HCT116 (cell line): ENCODE measurements at regions not wholly inside any gene's neighbourhood (a gene's known extent, or its start where the extent isn't known, plus 50 kb on each side); places are given as distances from the start of the nearest gene placed in this dataset.

ENCODE experiments used
- ATAC-seq: fragments of 200-7000 bp; cut with Tn5 transposase; 2 replicates; pipeline ENCODE4 v1.9.1; 2020; ENCODE audit warnings: mild to moderate bottlenecking, moderate library complexity
- BruUV-seq: library from RNA; stranded (reverse); fragments of 400-500 nt; replicated peaks from 2 replicates; lab custom pipeline; 2021; lab: Mats Ljungman, UMichigan
- CTCF ChIA-PET: fragments of 300-600 bp; sonication (Branson Sonifier 250); formaldehyde crosslinking; loops from one replicate; lab custom pipeline; 2021; ENCODE audit warnings: antibody characterized with exemption; lab: Charles Lee
- POLR2A ChIA-PET: fragments of 300-600, 350-600 bp; sonication (Branson Sonifier 250); formaldehyde crosslinking; loops from one replicate; lab custom pipeline; 2021; ENCODE audit warnings: antibody characterized with exemption; lab: Charles Lee
- RAD21 ChIA-PET, 2 experiments: fragments of 300-600 bp; sonication (Branson Sonifier 250); formaldehyde crosslinking; loops; one replicate each; lab custom pipeline; 2023; ENCODE audit warnings: low total read pairs in 2 of 2; ENCODE audit not compliant: uncharacterized antibody in 2 of 2, unreplicated experiment in 2 of 2, low non-redundant PET in 1 of 2; lab: Charles Lee
- DNase-seq: peaks from one replicate; pipeline ENCODE4 v3.0.0-alpha.2; 2010; ENCODE audit warnings: low read depth, low spot score
- H2AFZ ChIP-seq: fragments of 200-600 bp; shearing (Covaris generic), sonication (generic); 2 replicates; pipeline ENCODE4 v1.6.1; 2017; ENCODE audit warnings: low read depth, mixed run types, mixed read lengths, antibody characterized with exemption, low read length; ENCODE audit not compliant: poor library complexity, severe bottlenecking
- H3K27ac ChIP-seq: 2 replicates; pipeline ENCODE4 v1.5.1; 2012; ENCODE audit warnings: low read depth, low read length
- H3K27me3 ChIP-seq: fragments of 200-600 bp; sonication (generic); 2 replicates; pipeline ENCODE4 v1.6.1; 2016; ENCODE audit warnings: mixed run types, low read length, mixed read lengths; ENCODE audit not compliant: insufficient read depth
- H3K36me3 ChIP-seq, 2 experiments: fragments of 200-500 bp in 1 of 2; fragments of 200-600 bp in 1 of 2; sonication (Bioruptor generic) in 1 of 2; sonication (generic) in 1 of 2; 2 replicates each; pipeline versions ENCODE4 v1.5.1 to v1.6.1; 2014 to 2016; ENCODE audit warnings: low read length in 2 of 2, inconsistent platforms in 1 of 2, mixed read lengths in 1 of 2, mixed run types in 1 of 2; ENCODE audit not compliant: insufficient read depth in 2 of 2, control insufficient read depth in 1 of 2
- H3K4me1 ChIP-seq, 2 experiments: fragments of 200-600 bp in 1 of 2; sonication (generic) in 1 of 2; 2 replicates each; pipeline versions ENCODE4 v1.5.1 to v1.6.1; 2012 to 2017; ENCODE audit warnings: low read length in 2 of 2, inconsistent platforms in 1 of 2, mild to moderate bottlenecking in 1 of 2, mixed read lengths in 1 of 2, mixed run types in 1 of 2, moderate library complexity in 1 of 2; ENCODE audit not compliant: insufficient read depth in 2 of 2, control insufficient read depth in 1 of 2
- H3K4me2 ChIP-seq: fragments of 200-600 bp; sonication (generic); 2 replicates; pipeline ENCODE4 v1.6.1; 2017; ENCODE audit warnings: mixed run types, low read length, mixed read lengths
- H3K4me3 ChIP-seq, 2 experiments: fragments of 200-600 bp in 1 of 2; sonication (generic) in 1 of 2; replicated peaks in 1 of 2; 2 replicates each; pipeline ENCODE4 v1.5.1; 2011 to 2016; ENCODE audit warnings: low read length in 2 of 2, control low read depth in 1 of 2, low read depth in 1 of 2, mild to moderate bottlenecking in 1 of 2, mixed read lengths in 1 of 2, mixed run types in 1 of 2
- H3K79me2 ChIP-seq: fragments of 200-600 bp; sonication (generic); 2 replicates; pipeline ENCODE4 v1.6.1; 2017; ENCODE audit warnings: mild to moderate bottlenecking, mixed run types, low read length, moderate library complexity, mixed read lengths; ENCODE audit not compliant: insufficient read depth
- H3K9ac ChIP-seq: fragments of 200-600 bp; sonication (generic); 2 replicates; pipeline ENCODE4 v1.6.1; 2016; ENCODE audit warnings: low read length, mixed read lengths
- H3K9me2 ChIP-seq: fragments of 200-600 bp; sonication (generic), shearing (Covaris generic); 2 replicates; pipeline ENCODE4 v1.6.1; 2017; ENCODE audit warnings: mixed run types, mild to moderate bottlenecking, moderate library complexity; ENCODE audit not compliant: insufficient read depth
- H3K9me3 ChIP-seq, 2 experiments: fragments of 200-500 bp in 1 of 2; fragments of 200-600 bp in 1 of 2; sonication (Bioruptor generic) in 1 of 2; sonication (generic) in 1 of 2; 2 replicates each; pipeline ENCODE4 v1.6.1; 2014 to 2017; ENCODE audit warnings: low read length in 2 of 2, mixed read lengths in 2 of 2, inconsistent platforms in 1 of 2, low read depth in 1 of 2, mild to moderate bottlenecking in 1 of 2, mixed run types in 1 of 2, moderate library complexity in 1 of 2; ENCODE audit not compliant: control insufficient read depth in 1 of 2, insufficient read depth in 1 of 2
- H4K20me1 ChIP-seq: fragments of 200-600 bp; sonication (generic), shearing (Covaris generic); 2 replicates; pipeline ENCODE4 v1.6.1; 2017; ENCODE audit warnings: mixed run types, mild to moderate bottlenecking, moderate library complexity; ENCODE audit not compliant: insufficient read depth
- CBX3 ChIP-seq: IDR thresholded peaks from 2 replicates; pipeline ENCODE4 v1.6.1; 2012; ENCODE audit warnings: low read depth
- CTCF ChIP-seq, 3 experiments: fragments of 200-600 bp in 1 of 3; sonication (generic) in 1 of 3; IDR thresholded peaks in 2 of 3; conservative IDR thresholded peaks in 1 of 3; 2 replicates each; pipeline ENCODE4 v1.5.1; 2012 to 2017; ENCODE audit warnings: low read depth in 2 of 3, low read length in 2 of 3, antibody characterized with exemption in 1 of 3, borderline replicate concordance in 1 of 3, control low read depth in 1 of 3, mild to moderate bottlenecking in 1 of 3, mixed read lengths in 1 of 3, mixed run types in 1 of 3, moderate library complexity in 1 of 3; ENCODE audit not compliant: insufficient read depth in 1 of 3
- EGR1 ChIP-seq: IDR thresholded peaks from 2 replicates; pipeline ENCODE4 v1.6.1; 2012; ENCODE audit warnings: low read depth
- ELF1 ChIP-seq: IDR thresholded peaks from 2 replicates; pipeline ENCODE4 v1.6.1; 2012; ENCODE audit warnings: low read depth, borderline replicate concordance
- EZH2 ChIP-seq: fragments of 200-600 bp; sonication (generic); IDR thresholded peaks from 2 replicates; pipeline ENCODE4 v1.6.1; 2017; ENCODE audit warnings: antibody characterized with exemption, mixed run types
- EZH2phosphoT487 ChIP-seq: fragments of 200-600 bp; IDR thresholded peaks from 2 replicates; pipeline ENCODE4 v1.6.1; 2018; ENCODE audit warnings: antibody characterized with exemption, borderline replicate concordance
- FOSL1 ChIP-seq: IDR thresholded peaks from 2 replicates; pipeline ENCODE4 v1.6.1; 2012; ENCODE audit warnings: low read depth
- JUND ChIP-seq: IDR thresholded peaks from 2 replicates; pipeline ENCODE4 v1.6.1; 2012
- POLR2A ChIP-seq: IDR thresholded peaks from 2 replicates; pipeline ENCODE4 v1.7.0; 2011; ENCODE audit warnings: borderline replicate concordance; ENCODE audit not compliant: insufficient read depth, insufficient read length; ENCODE audit errors: extremely low read depth
- POLR2AphosphoS5 ChIP-seq: IDR thresholded peaks from 2 replicates; pipeline ENCODE4 v1.6.1; 2011; ENCODE audit warnings: mild to moderate bottlenecking, low read depth, low read length, moderate library complexity
- RAD21 ChIP-seq: IDR thresholded peaks from 2 replicates; pipeline ENCODE4 v1.6.1; 2012; ENCODE audit warnings: low read depth, mild to moderate bottlenecking
- REST ChIP-seq: IDR thresholded peaks from 2 replicates; pipeline ENCODE4 v1.6.1; 2012; ENCODE audit warnings: low read depth
- SIN3A ChIP-seq: IDR thresholded peaks from 2 replicates; pipeline ENCODE4 v1.6.1; 2012; ENCODE audit warnings: low read depth
- SP1 ChIP-seq: IDR thresholded peaks from 2 replicates; pipeline ENCODE4 v1.6.1; 2012; ENCODE audit warnings: low read depth
- SRF ChIP-seq: IDR thresholded peaks from 2 replicates; pipeline ENCODE4 v1.6.1; 2012; ENCODE audit warnings: low read depth
- YY1 ChIP-seq: IDR thresholded peaks from 2 replicates; pipeline ENCODE4 v1.6.1; 2011; ENCODE audit warnings: low read length, low read depth, moderate library complexity, mild to moderate bottlenecking; ENCODE audit not compliant: insufficient replicate concordance; ENCODE audit errors: extremely low read depth
- ZBTB33 ChIP-seq: IDR thresholded peaks from 2 replicates; pipeline ENCODE4 v1.6.1; 2011; ENCODE audit warnings: mild to moderate bottlenecking, low read length, moderate library complexity; ENCODE audit not compliant: insufficient replicate concordance; ENCODE audit errors: extremely low read depth
- ZFX ChIP-seq: fragments of 450-650 bp; IDR thresholded peaks from 2 replicates; pipeline ENCODE4 v1.6.1; 2017
- ZNF274 ChIP-seq: fragments of 200-500 bp; sonication (Bioruptor generic); IDR thresholded peaks from 2 replicates; pipeline ENCODE4 v1.6.1; 2014; ENCODE audit warnings: mild to moderate bottlenecking, low read depth, low read length, inconsistent platforms
- intact Hi-C: fragments of 100-400 bp; cut with micrococcal nuclease; formaldehyde crosslinking; loops from 2 replicates; pipeline ENCODE4 v1.10.0; 2022

GRCh38 chr3:104547031-104547430 is 819.7 kb upstream of the ALCAM start:
- no peak overlapping the region for H3K27ac ChIP-seq
- H3K4me2 ChIP-seq = no peak overlapping the region
- H2AFZ ChIP-seq = no peak overlapping the region
- no peaks in the 10 kb centered on the region for H4K20me1 ChIP-seq
- H3K36me3 ChIP-seq = no peaks in the 10 kb centered on the region
- H3K9me3 ChIP-seq = no peaks in the 10 kb centered on the region
- no peaks in the 10 kb centered on the region for H3K4me1 ChIP-seq
- ChIA-PET CTCF (no interaction called here), POLR2A (no interaction called here), RAD21 (no interaction called here)
- H3K4me3 ChIP-seq = no peak overlapping the region
- intact Hi-C loops = no loop called here
- no peak for TF ChIP-seq EGR1
- TF ChIP-seq REST = no peak
- no peak for TF ChIP-seq SRF
- TF ChIP-seq SIN3A = no peak
- no peak for TF ChIP-seq JUND
- TF ChIP-seq EZH2 = no peak
- TF ChIP-seq EZH2phosphoT487 = no peak
- TF ChIP-seq POLR2AphosphoS5 = no peak
- no peak for TF ChIP-seq ZFX
- no peak for TF ChIP-seq CBX3
- no peak for TF ChIP-seq YY1
- TF ChIP-seq ZBTB33 = no peak
- TF ChIP-seq FOSL1 = no peak
- no peak for TF ChIP-seq ELF1
- TF ChIP-seq POLR2A = no peak
- TF ChIP-seq ZNF274 = no peak
- TF ChIP-seq SP1 = no peak
- TF ChIP-seq RAD21 = no peak
- TF ChIP-seq CTCF (IDR thresholded peaks at IDR 0.05 in 2 of 3, conservative IDR thresholded peaks at IDR 0.05 in 1 of 3; ENCODE audit: borderline replicate concordance in 1 of 3, insufficient read depth in 1 of 3, low read depth in 2 of 3, low read length in 2 of 3) = no peak
- BruUV-seq = no TSS peak
- H3K79me2 ChIP-seq = no peaks in the 10 kb centered on the region
- no peaks in the 10 kb centered on the region for H3K27me3 ChIP-seq
- DNase-seq = no peak
- no peak for ATAC-seq
- no peaks in the 10 kb centered on the region for H3K9me2 ChIP-seq
- H3K9ac ChIP-seq = no peak overlapping the region
